HG03097 (cell line): ENCODE measurements at regions not wholly inside any gene's neighbourhood (a gene's known extent, or its start where the extent isn't known, plus 50 kb on each side); places are given as distances from the start of the nearest gene placed in this dataset.
A peak's percentile ranks its signal among the peaks of the same experiment; 100 is the strongest.

Experiments
- ATAC-seq: cut with Tn5 transposase; IDR thresholded peaks from one replicate; pipeline ENCODE4 v1.9.1; 2021; ENCODE audit not compliant: unreplicated experiment, low FRiP score

DNA sequence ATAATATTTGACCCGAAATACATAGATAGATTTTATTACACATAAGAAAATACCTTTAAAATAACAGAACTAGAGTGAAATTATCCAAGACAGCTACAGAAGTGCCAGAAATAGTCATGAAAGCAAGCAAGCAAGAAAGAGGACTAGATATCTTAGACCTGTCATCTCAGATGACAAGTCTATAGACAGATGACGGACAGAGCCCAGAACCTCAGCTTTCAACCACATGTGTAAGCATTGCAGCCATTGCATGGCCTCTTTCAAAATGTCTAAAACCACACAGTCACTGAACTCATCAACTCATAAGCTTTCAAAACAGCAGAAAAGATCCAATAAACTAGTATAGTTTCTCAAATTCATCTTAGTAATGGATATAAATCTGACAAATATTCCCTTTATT is 59.8 kb upstream of the FHIT start:
- no peak for ATAC-seq

- no peak for ATAC-seq
Measured at GRCh38 chr3:61315871-61316270, 64.6 kb upstream of the FHIT start.

DNA sequence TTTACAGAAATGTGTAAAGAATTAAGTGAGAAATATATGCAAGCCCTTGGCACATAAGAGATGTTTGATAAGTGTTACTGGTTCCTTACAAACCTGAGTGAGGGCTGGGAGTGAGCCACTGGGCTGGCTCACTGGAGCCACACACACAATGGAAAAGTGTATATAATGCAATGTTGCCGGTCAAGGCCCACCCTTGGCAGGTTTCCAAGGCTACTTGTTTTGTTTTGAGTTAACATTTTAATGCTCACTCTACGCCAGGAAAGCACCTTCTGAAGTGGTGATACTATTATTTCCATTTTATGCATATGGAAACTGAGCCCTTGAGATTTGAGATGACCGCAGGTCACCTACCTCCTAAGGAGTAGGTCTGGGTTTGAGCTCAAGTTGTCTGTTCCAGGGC is 71.8 kb upstream of the FHIT start:
- no peak for ATAC-seq

DNA sequence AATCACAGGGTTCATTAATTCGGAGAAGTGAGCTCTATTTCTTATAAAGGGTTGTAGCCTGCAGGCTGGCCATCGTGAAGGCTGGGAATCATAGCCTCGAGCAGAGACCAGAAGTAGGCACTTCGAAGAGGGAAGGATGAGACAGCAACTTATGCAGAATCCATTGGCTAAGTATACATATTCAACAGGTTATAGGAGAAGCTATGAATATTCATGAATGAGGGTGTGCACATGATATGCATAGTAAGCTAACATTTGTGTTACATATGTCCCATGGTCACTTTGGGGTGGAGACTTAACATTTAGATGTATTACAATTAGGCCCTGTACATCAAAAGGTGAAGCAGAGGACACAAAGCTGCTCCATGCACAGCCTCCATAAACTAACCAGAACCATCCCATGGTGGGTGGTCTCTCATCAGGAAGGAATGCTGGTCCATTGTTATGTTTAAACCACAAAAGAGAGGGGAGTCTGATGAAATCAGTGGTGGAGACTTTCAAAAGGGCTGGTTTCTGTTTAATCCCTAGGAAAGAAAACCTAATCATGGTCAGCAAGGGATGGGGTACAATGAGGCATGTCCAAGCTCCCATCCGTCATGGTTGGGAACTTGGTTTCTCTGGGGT is 80.8 kb upstream of the FHIT start:
- ATAC-seq: no peak

DNA sequence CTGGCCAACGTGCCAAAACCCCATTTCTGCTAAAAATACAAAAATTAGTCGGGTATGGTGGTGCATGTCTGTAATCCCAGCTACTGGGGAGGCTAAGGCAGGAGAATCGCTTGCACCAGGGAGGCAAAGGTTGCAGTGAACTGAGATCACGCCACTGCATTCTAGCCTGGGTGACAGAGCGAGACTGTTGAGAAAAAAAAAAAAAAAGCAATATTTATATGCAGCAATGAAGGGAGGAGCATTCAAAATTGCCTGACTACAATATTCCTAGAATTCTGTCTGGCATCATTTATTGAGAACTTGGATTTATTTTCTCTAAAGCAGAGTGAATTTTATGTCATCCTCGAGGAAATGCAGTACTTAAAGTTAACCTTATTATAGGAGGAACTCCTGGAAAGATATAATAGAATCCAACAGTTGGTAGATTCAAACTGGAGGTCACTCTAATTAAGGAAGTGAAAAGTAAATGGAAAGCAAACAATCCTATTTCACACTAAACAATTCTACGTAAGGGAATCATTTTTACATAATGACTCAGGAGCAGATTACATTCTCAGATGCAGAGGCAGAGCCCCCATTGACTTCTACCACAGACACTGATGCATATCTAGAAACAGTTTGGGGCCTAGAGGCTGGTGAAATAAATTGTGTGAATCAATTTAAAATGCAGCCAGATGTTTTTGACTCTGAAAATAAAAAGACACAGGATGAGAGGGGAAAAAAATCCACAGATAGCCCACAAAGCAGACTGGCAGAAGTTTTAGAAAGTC is 82.1 kb upstream of the FHIT start:
- ATAC-seq: no peak

DNA sequence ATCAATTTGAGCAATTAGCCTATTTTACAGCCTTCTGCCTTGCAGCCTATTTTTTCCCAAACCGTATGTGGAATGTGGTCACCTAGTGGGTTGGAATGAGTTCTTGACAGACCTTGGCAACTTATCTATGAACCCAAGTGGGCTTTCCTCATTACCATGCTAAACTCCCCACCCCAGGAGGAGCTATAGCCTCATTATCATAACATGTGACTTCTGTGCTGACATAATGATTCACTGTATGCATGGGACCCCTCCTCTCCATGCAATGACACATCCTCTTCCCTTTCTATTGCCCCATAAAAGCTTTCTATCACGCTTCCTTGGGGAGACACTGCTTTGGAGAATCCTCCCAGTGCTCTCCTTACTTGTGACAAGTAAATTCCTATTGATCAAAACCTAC is 83.5 kb upstream of the FHIT start:
- no peak for ATAC-seq

DNA sequence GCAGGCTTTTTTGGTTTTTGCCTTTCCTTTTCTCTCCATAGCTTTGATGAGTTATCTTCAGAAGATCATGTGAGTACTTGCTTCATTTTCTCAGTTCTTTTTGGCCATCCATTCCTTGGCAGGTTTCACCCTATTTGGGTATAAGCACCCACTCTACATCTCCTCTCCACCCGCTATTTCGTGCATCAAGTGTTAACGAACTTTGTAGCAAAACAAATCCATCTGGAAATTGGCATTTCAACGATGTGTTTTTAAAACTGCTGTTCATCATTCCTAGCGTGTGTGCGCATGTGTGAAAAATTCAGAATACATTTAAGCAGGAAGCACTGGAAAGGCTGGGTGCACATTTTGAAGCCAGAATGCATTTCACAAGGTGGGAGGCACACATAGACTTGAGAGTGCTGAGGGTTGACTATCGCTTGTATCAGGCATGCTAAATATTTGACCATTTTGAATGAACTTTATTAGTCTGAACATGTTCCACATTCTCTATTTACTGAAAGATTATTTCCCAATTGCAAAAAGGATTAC is 89.7 kb upstream of the FHIT start:
- no peak for ATAC-seq

DNA sequence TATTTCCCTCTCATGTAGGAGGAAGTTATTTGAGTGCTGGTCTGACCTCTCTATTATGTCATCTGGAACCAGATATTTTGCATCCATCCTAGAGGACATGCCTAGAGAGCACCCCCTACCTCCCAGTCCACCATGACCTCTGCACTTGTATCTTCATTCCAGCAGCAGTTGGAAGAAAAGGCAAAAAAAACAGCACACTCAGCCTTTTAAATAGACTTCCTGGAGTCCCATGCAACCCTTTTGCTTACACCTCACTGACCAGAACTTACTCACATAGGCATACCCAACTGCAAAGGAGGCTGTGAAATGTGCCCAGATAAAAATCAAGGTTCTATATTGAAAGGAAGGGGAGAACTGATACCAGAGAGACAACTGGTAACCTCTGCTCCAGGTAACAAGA is 92.3 kb upstream of the FHIT start:
- ATAC-seq: no peak

GRCh38 chr3:61345020-61345419 is 93.8 kb upstream of the FHIT start:
- ATAC-seq: no peak

DNA sequence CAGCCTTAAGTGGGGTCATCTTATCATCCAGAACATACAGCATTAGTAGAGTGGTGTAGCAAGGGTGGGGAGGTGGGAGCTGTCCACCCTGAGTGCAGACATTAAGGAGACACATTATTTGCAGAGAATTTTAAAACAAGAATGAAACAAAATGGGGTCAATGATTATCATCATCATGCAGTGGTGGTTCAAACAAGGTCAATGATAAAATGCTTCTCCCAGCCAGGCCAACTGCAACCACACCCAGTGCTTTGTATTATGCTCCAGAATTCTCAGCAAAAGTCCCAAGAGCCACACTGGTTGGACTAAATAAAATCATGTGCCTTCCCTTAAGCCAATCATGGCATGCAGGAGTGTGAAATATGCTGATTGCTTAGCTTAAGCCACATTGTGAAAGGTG is 96.7 kb upstream of the FHIT start:
- ATAC-seq: no peak

- no peak for ATAC-seq
Measured at GRCh38 chr3:61349717-61350116, 98.5 kb upstream of the FHIT start.

- ATAC-seq: no peak
Measured at GRCh38 chr3:61350782-61351309, 99.6 kb upstream of the FHIT start.

- no peak for ATAC-seq
Measured at GRCh38 chr3:61352306-61352705, 101.1 kb upstream of the FHIT start.

DNA sequence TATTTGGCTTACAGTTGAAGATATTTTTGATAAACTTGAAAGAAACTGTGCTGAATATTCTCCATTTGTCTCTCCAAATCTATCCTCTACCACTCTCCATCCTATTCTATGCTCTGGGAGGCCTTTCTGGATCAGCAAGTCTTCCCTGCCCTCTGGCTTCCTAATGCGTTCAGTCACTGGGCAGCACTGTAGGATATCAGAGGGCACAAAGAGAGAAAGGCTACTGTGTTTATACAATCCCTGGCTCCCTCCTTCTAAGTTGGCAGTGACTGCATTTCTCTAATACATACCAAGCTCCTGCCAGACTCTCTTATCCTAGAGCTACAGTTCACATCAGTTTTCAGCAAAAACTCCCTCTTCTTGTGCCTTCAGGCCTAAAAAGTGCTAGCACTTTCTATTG is 102.1 kb upstream of the FHIT start:
- no peak for ATAC-seq

DNA sequence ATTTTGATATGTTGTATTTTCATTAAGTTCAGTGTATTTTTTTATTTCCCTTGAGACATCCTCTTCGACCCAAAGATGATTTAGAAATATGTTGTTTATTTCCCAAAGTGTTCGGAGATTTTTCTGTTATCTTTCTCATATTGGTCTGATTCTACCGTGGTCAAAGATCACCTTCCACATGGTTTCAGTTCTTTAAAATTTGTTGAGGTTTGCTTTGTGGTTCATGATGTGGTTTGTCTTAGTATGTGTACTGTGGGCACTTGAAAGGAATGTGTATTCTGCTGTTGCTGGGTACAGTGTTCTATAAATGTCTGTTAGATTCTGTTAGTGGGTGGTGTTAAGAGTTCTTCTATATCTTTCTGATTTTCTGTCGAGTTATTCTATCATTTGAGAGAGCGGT is 103.4 kb upstream of the FHIT start:
- peak; percentile 34 for ATAC-seq

GRCh38 chr3:61356685-61357084 is 105.4 kb upstream of the FHIT start:
- no peak for ATAC-seq

- no peak for ATAC-seq
Measured at GRCh38 chr3:61357902-61358301, 106.7 kb upstream of the FHIT start.

GRCh38 chr3:61358364-61358763 is 107.1 kb upstream of the FHIT start:
- ATAC-seq: peak; percentile 100

DNA sequence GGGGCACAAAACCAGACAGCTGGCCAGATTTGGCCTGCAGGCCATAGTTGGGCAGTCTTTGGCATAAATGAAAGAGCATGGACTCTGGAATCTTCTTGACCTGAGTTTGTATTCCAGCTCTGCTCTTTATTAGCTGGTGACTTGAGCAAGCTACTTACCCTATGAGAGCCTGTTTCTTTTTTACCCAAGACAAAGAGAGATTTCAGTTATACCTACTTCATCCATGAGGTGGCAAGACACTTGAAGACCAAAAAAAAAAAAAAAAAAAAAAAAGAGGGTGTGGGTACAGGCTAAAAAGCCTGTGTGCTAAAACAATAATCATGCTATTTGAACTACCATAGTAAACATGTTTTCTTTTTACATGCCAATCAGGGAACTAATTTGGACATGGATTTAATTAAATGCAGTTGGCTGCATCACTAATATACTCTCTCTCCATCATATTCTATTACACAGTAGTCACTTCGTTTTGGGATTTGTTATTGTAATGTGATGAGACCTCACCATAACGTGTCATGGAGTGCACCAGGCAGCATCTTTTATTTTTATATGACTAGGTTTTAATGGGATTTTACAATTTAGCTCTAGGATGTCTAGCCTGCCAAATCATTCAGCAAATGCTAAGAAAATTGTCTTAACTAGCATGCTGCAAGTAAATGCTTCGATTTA is 109.2 kb upstream of the FHIT start:
- no peak for ATAC-seq

GRCh38 chr3:61369678-61370077 is 118.4 kb upstream of the FHIT start:
- no peak for ATAC-seq

- ATAC-seq: no peak
Measured at GRCh38 chr3:61371123-61371522, 119.9 kb upstream of the FHIT start.
